Loucy (cell line): ENCODE measurements at regions not wholly inside any gene's neighbourhood (a gene's known extent, or its start where the extent isn't known, plus 50 kb on each side); places are given as distances from the start of the nearest gene placed in this dataset.

ENCODE experiments used
- EZH2phosphoT487 ChIP-seq: fragments of 200-600 bp; IDR thresholded peaks from 2 replicates; pipeline ENCODE4 v1.6.1; 2018; ENCODE audit warnings: antibody characterized with exemption, mild to moderate bottlenecking, moderate library complexity, borderline replicate concordance
- TF ChIP-seq, protein P1 (sequence below): fragments of 200-600 bp; sonication (generic); conservative IDR thresholded peaks from 2 replicates; pipeline ENCODE4 v1.5.1; 2014; ENCODE audit warnings: mild to moderate bottlenecking, antibody characterized with exemption, low read length

DNA sequence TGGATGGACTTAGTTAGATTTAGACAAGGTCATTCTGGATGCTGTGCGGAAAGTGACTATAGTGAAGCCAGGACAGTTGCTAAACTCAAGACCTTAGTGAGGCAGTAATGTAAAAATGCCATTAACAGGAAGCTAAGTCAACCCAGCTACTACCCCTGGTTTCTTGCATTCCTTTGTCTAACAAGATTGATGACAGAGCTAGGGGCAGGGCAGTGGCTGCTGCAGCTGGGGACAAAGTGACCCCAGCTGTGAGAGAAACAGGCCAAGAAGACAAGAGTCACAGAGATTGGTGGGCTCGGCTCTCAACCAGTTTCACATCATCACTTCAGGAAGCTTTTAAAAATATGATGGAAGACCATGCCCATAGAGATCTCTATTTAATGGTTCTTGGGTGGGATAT, 110.4 kb upstream of the POU2AF2 start:
- TF ChIP-seq, protein P1, sequence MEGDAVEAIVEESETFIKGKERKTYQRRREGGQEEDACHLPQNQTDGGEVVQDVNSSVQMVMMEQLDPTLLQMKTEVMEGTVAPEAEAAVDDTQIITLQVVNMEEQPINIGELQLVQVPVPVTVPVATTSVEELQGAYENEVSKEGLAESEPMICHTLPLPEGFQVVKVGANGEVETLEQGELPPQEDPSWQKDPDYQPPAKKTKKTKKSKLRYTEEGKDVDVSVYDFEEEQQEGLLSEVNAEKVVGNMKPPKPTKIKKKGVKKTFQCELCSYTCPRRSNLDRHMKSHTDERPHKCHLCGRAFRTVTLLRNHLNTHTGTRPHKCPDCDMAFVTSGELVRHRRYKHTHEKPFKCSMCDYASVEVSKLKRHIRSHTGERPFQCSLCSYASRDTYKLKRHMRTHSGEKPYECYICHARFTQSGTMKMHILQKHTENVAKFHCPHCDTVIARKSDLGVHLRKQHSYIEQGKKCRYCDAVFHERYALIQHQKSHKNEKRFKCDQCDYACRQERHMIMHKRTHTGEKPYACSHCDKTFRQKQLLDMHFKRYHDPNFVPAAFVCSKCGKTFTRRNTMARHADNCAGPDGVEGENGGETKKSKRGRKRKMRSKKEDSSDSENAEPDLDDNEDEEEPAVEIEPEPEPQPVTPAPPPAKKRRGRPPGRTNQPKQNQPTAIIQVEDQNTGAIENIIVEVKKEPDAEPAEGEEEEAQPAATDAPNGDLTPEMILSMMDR: no peak
- TF ChIP-seq EZH2phosphoT487: no peak
